HG03469 (cell line): ENCODE measurements at regions not wholly inside any gene's neighbourhood (a gene's known extent, or its start where the extent isn't known, plus 50 kb on each side); places are given as distances from the start of the nearest gene placed in this dataset.
"Not testable (repeated sequence)": the region's sequence is repeated elsewhere in the genome, so short reads cannot be mapped to it uniquely, and the experiment has no call there.

ENCODE experiments used
- ATAC-seq: cut with Tn5 transposase; IDR thresholded peaks from one replicate; pipeline ENCODE4 v1.9.1; 2021; ENCODE audit warnings: mild to moderate bottlenecking, moderate library complexity, moderate number of reproducible peaks; ENCODE audit not compliant: unreplicated experiment

DNA sequence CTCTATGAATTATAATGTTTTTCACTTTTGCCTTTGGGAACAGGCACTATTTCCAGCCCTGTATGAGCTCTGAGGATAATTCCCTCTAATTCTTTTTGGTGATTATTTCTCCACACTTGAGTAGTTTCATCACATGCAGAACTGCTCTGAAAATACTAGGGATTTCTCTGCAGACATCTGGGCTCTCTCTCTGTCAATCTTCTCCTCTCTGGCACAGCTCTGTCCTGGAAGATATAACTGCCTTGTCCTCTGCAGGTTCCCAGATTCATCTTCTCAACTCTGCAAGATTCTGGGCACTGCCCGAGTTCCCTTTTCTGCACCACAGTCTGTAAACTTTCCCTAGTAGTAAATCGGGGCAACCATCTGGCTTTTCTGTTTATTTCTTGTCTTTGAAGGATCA is 131.3 kb upstream of the FMN2 start:
- ATAC-seq, result no peak

GRCh38 chr1:239963856-239964255 is 127.8 kb upstream of the FMN2 start:
- no peak for ATAC-seq

- ATAC-seq, result peak; percentile 96
Observed at GRCh38 chr1:239976130-239976968, 115.3 kb upstream of the FMN2 start.

GRCh38 chr1:239977416-239977815 is 114.3 kb upstream of the FMN2 start:
- ATAC-seq, result no peak

DNA sequence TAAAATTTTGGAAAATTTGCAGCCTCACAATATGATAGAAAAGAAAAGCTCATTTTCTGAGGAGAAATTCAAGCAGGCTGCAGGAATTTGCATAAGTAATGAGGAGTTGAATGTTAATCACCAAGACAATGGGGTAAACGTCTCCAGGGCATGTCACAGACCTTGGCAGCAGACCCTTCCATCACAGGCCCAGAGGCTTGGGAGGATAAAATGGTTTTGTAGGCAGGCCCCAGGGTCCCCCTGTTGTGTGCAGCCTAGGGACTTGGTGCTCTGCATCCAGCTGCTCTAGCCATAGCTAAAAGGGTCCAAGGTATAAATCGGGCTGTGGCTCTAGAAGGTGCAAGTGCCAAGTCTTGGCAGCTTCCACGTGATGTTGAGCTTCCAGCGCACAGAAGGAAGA is 112.2 kb upstream of the FMN2 start:
- no peak for ATAC-seq

GRCh38 chr1:239982762-239983161 is 108.9 kb upstream of the FMN2 start:
- no peak for ATAC-seq

GRCh38 chr1:239985044-239985443 is 106.6 kb upstream of the FMN2 start:
- no peak for ATAC-seq

- ATAC-seq, result no peak
Observed at GRCh38 chr1:239987103-239987745, 104.5 kb upstream of the FMN2 start.

DNA sequence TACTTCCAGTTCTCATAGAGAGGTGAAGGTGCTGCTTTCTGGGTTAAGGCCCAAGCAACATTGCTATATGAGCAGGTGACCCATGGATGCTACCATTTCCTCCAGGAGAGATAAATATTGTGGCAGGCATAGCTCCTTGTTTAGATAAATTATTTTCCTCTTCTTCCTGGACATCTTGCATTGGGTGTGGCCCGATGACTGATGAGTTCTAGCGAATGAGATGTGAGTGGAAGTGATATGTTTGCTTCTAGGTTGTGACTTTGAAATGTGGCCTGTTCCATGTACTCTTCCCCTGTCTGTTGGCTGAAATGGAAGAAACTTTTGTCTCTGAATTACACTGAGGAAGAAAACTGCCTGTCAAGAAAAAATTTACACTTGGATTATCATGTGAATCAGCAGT is 101.7 kb upstream of the FMN2 start:
- no peak for ATAC-seq

DNA sequence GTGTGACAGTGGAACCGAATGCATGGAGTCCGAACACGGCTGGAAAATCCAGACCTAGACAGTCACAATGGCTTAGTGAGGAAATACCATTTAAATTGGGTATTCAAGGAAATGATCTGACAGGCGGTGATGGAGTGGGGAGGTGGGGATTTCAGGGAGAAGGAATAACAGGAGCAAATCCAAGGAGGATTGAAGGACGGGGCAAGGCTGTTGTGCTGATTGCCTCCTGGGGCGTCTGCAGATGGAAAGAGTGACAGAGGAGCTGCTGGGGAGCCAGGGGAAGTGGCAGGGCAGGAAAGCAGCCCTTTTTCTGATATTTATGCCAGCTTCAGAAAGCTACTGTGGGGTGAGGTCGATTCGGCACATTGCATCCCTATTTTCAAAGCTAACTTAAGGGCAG is 99.1 kb upstream of the FMN2 start:
- ATAC-seq, result not testable (repeated sequence)

DNA sequence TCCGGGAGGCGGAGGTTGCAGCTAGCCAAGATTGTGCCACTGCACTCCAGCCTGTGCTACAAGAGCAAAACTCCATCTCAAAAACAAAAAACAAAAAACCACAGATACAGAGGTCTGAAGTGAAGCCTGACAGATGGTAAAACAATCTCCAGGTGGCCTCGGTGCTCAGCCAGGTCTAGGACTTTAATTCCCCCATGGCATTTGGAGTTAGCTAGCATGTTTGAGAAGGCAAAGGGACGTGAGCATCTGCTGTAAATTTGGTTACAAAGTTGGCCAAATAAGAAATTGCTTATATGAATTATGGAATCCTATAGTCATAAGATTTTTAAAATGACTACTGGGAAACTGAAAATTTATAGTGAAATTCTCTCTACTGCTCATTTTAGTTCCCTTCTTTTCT is 98.3 kb upstream of the FMN2 start:
- no peak for ATAC-seq

DNA sequence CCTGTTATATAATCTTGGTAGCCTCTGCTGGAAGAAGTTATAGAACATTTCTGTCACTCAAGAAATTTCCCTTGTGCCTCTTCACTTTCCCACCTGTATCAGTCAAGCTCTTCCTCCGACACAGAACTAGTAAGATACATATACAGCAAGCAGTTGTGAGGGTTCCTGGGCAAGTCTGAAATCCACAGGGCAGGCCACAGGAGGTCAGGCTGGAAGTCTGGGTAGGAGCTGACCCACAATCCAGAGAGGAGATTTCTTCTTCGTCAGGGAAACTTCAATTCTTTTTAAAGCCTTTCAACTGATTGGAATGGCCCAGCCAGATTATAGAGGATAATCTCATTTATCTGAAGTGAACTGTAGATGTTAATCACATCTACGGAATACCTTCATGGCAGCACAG is 96.4 kb upstream of the FMN2 start:
- no peak for ATAC-seq

GRCh38 chr1:239997160-239997514 is 94.5 kb upstream of the FMN2 start:
- ATAC-seq, result no peak

DNA sequence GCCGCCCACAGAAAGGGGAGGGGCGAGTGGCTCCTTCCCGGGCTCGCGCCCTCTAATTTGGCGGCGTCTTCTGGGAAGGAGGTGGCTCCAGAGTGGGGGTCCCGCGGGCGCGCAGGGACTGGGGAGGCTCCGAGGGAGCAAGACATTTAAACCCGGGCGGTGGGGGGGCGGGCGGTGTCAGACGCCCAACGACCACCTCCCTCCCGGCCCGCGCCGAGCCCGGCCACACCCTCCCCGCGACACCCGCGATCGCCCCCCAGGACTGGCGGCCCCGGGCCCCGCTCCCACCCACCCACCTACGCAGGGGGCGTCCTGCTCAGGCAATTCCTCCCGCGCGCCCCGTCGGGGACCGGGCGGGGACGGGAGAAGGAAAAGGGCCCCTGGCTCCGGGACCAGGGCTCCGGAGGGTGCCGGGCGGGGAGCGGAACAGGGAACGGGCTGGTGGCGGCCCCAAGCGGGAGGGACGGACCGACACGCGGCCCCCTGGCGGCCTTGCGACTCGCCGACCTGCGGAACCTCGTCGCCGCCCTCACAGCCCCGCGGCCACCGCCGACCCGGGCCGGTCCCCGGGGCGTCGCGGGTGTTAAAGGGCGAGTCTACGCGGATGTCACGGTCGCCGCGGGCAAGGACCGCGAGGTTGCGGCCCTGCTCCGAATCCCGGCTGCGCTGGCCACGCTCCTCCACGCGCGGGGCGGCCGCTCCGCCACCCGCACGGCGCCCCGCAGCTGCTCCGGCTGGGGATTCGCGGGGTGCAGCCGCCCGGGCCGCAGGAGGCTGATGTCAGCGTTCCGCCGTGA is 94.0 kb upstream of the FMN2 start:
- no peak for ATAC-seq

DNA sequence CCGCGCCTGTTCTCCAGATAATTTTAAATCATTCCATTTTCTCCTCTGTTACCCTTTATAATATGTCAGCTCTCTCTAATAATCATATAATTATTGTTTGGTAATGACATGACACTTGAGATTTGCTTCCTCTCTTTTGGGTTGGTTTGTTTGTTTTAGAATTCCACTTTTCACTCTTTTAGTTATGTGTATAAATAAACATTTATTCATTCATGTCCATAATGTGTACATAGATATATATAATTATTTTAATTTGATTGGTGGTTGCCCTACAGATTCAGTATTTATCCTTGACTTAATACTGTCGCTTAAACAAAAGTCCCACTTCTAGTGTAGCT is 93.4 kb upstream of the FMN2 start:
- no peak for ATAC-seq

DNA sequence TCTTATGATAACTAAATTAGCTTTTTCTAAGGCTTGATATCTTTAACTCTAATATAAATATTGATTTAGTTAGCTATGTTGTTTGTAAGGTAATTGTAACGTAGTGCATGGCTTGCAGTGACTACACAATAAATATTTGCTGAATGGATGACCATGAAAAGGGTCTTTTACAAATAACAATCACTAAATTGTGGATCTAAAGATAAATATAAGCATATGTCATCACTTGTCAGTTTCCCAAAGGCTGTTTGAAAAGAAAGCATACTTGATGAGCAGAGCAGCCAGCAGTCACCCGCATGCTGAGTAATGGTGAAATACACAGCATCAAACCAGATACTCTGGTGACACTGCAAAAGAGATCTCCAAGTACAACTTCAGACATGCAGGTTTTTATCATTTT is 92.5 kb upstream of the FMN2 start:
- ATAC-seq, result no peak

DNA sequence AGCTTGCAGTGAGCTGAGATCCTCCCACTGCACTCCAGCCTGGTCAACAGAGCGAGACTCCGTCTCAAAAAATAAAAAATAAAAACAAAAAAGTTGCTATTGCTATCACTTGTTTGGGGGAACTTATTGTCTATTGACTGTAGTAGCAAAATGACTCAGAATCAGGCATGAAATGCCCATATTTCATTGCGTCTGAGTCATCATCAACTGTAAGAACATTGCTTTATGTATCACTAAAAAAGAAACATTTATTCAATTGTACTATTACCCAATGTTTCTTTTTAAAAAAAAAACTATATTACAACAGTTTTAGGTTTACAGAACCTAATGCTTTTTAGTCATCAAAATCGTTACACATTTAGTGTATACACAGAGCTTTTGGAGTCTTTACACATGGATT is 91.0 kb upstream of the FMN2 start:
- no peak for ATAC-seq

- ATAC-seq, result no peak
Observed at GRCh38 chr1:240001177-240001740, 90.4 kb upstream of the FMN2 start.

GRCh38 chr1:240004086-240004749 is 87.5 kb upstream of the FMN2 start:
- no peak for ATAC-seq

GRCh38 chr1:240005997-240006650 is 85.6 kb upstream of the FMN2 start:
- no peak for ATAC-seq

GRCh38 chr1:240008298-240008697 is 83.4 kb upstream of the FMN2 start:
- ATAC-seq, result no peak
